T-helper 17 cell (primary cell): ENCODE measurements at regions not wholly inside any gene's neighbourhood (a gene's known extent, or its start where the extent isn't known, plus 50 kb on each side); places are given as distances from the start of the nearest gene placed in this dataset.
"Not testable (repeated sequence)": the region's sequence is repeated elsewhere in the genome, so short reads cannot be mapped to it uniquely, and the experiment has no call there.

Source experiments
- ATAC-seq: fragments of 150-1000 bp; cut with Tn5 transposase; 2 replicates; pipeline ENCODE4 v1.10.0; 2021; ENCODE audit warnings: mild to moderate bottlenecking, moderate library complexity
- DNase-seq, 3 donors: peaks; one replicate each; pipeline versions ENCODE4 v3.0.0 to v3.0.0-alpha.2; 2020 to 2021
- H3K9me3 ChIP-seq: one replicate; pipeline ENCODE4 v1.7.0; 2013; ENCODE audit warnings: low read length, mild to moderate bottlenecking; ENCODE audit not compliant: control insufficient read depth, poor library complexity, severe bottlenecking
- H3K27ac Mint-ChIP-seq: one replicate; pipeline ENCODE4 v1.8.0; 2022; ENCODE audit warnings: mild to moderate bottlenecking, moderate library complexity, mixed read lengths
- H3K27me3 Mint-ChIP-seq: one replicate; pipeline ENCODE4 v1.8.0; 2022; ENCODE audit warnings: mixed read lengths
- H3K36me3 Mint-ChIP-seq: one replicate; pipeline ENCODE4 v1.8.0; 2022; ENCODE audit warnings: low read depth, mixed read lengths
- H3K4me1 Mint-ChIP-seq: one replicate; pipeline ENCODE4 v1.8.0; 2022; ENCODE audit warnings: mild to moderate bottlenecking, mixed read lengths
- H3K4me3 Mint-ChIP-seq: one replicate; pipeline ENCODE4 v1.8.0; 2022; ENCODE audit warnings: mild to moderate bottlenecking, moderate library complexity, mixed read lengths

GRCh38 chr9:68593760-68594159, 53.1 kb upstream of the TMEM252 start:
- H3K27ac Mint-ChIP-seq, H3K4me3 Mint-ChIP-seq: not testable (repeated sequence)
- H3K27me3 Mint-ChIP-seq: peaks cover 17% of the 10 kb centered on the region

GRCh38 chr9:68595868-68596267, 55.2 kb upstream of the TMEM252 start:
- Mint-ChIP-seq H3K4me3 (no peak overlapping the region), H3K27me3 (peaks cover 32% of the 10 kb centered on the region), H3K27ac (no peak overlapping the region), H3K36me3 (peaks cover 9% of the 10 kb centered on the region), H3K4me1 (no peaks in the 10 kb centered on the region)
- H3K9me3 ChIP-seq: no peaks in the 10 kb centered on the region
- no peak for ATAC-seq
- no peak for DNase-seq

More at GRCh38 chr9:68593760-68594159, 53.1 kb upstream of the TMEM252 start:
- not testable (repeated sequence) for H3K9me3 ChIP-seq, DNase-seq, H3K4me1 Mint-ChIP-seq, H3K36me3 Mint-ChIP-seq, ATAC-seq

DNA sequence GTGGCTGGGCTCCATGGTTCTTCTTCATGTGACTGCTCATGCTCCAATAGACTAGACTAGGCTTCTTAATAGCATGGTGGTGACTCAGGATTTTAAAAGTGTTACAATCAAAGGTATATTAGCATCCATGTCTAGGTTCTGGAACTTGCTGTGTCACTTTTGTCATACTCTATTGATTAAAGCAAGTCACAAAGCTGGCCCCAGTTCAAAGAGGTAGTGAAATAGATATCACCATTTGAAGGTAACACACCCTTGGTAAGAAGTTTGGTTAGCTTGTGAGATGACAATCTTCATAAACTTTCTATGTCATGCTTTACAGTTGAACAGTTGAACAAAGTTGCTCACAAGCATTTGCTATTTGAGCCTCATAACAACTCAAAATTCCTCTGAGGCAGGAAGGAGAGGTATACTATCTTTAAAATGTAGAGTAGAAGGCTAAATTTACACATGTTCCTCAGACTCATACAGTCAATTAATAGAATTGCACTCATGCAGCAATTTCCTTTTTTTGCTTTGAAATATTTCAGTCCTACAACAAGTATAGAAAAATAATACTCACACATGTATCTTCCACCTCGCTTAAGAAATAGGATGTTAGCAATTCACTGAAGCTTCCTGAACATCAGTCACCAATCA, 56.8 kb upstream of the TMEM252 start:
- Mint-ChIP-seq H3K4me1 (no peaks in the 10 kb centered on the region), H3K4me3 (no peak overlapping the region), H3K36me3 (peaks cover 7% of the 10 kb centered on the region), H3K27me3 (peaks cover 40% of the 10 kb centered on the region), H3K27ac (no peak overlapping the region)
- no peaks in the 10 kb centered on the region for H3K9me3 ChIP-seq
- ATAC-seq (no peak), DNase-seq (no peak)

GRCh38 chr9:68599826-68600225, 59.1 kb upstream of the TMEM252 start:
- Mint-ChIP-seq H3K4me1 (no peaks in the 10 kb centered on the region), H3K36me3 (peaks cover 7% of the 10 kb centered on the region), H3K27me3 (peaks cover 59% of the 10 kb centered on the region), H3K27ac (no peak overlapping the region), H3K4me3 (no peak overlapping the region)
- DNase-seq (no peak), ATAC-seq (no peak)
- H3K9me3 ChIP-seq: no peaks in the 10 kb centered on the region

DNA sequence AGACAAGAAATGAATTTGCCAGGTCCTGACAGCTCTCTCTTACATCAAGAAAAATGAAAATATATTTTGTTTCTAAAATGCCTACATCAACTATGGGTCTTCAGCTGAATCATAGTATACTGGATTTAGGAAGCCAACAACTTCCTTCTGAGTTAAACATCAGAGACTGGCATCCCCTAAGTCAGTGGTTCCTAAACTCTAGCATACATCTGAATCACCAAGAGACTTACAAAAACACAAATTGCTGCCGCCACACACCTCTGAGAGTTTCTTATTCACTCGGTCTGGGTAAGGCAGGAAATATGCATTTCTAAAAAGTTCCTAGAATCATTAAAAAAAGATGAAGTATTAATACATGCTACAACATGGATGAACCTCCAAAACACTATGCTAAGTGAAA, 60.4 kb upstream of the TMEM252 start:
- Mint-ChIP-seq H3K4me3 (no peak overlapping the region), H3K27ac (no peak overlapping the region), H3K4me1 (no peaks in the 10 kb centered on the region), H3K36me3 (no peaks in the 10 kb centered on the region), H3K27me3 (peaks cover 59% of the 10 kb centered on the region)
- ATAC-seq: no peak
- no peaks in the 10 kb centered on the region for H3K9me3 ChIP-seq
- no peak for DNase-seq

DNA sequence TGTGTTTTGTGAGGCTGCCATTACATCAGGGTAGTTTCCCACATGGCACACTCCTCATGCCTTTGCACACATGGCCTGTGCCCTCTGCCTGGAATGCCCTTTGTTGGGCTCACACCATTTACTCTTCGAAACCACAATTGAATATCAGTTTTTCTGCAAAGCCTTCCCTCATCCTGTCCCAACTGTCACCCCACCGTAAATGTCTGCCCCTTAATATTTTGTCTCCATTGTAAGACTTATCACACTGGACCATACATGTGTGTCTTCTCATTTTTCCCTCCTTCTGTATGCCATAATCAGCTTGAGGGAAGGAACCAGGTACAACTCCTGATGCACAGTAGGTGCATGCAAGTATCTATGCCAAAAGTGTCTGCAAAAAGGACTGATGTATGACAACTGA, 62.7 kb upstream of the TMEM252 start:
- Mint-ChIP-seq H3K27ac (no peak overlapping the region), H3K4me1 (no peaks in the 10 kb centered on the region), H3K4me3 (no peak overlapping the region), H3K27me3 (peaks cover 67% of the 10 kb centered on the region), H3K36me3 (no peaks in the 10 kb centered on the region)
- no peak for ATAC-seq
- no peak for DNase-seq
- no peaks in the 10 kb centered on the region for H3K9me3 ChIP-seq

DNA sequence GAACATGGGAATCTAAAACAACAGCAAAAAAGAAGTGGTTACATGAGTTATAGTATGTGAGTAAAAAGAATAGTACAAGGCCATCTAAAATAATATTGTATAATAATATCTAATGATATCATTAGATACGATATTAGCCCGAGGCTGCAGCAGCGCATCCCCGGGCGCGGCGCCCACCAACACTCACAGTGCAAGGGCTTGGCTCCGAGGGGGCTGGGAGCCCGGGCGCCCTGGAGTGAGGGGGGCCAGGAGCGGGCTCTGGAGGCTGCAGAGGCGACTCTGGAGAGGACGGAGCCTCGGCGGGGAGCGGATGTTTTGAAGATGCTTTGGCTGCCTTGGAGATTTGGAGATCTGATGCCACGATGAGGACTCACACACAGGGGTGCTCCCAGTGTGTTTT, 68.1 kb upstream of the TMEM252 start:
- ATAC-seq (no peak), DNase-seq (no peak)
- no peaks in the 10 kb centered on the region for H3K36me3 Mint-ChIP-seq

GRCh38 chr9:68609901-68610415, 69.3 kb upstream of the TMEM252 start:
- Mint-ChIP-seq H3K27ac (no peak overlapping the region), H3K4me1 (no peaks in the 10 kb centered on the region), H3K4me3 (no peak overlapping the region), H3K36me3 (no peaks in the 10 kb centered on the region), H3K27me3 (peaks cover 33% of the 10 kb centered on the region)
- H3K9me3 ChIP-seq: no peaks in the 10 kb centered on the region
- ATAC-seq: no peak
- no peak for DNase-seq

More for the DNA sequence above, 68.1 kb upstream of the TMEM252 start:
- peaks cover 43% of the 10 kb centered on the region for H3K27me3 Mint-ChIP-seq
- no peaks in the 10 kb centered on the region for H3K4me1 Mint-ChIP-seq
- no peak overlapping the region for H3K27ac Mint-ChIP-seq
- H3K9me3 ChIP-seq: no peaks in the 10 kb centered on the region
- H3K4me3 Mint-ChIP-seq: no peak overlapping the region

GRCh38 chr9:68614121-68614520, 73.4 kb upstream of the TMEM252 start:
- DNase-seq (no peak), ATAC-seq (no peak)
- no peak overlapping the region for H3K4me3 Mint-ChIP-seq
- no peak overlapping the region for H3K27ac Mint-ChIP-seq
- H3K36me3 Mint-ChIP-seq: no peaks in the 10 kb centered on the region
- H3K9me3 ChIP-seq: no peaks in the 10 kb centered on the region
- peaks cover 15% of the 10 kb centered on the region for H3K27me3 Mint-ChIP-seq
- no peaks in the 10 kb centered on the region for H3K4me1 Mint-ChIP-seq

- not testable (repeated sequence) for H3K9me3 ChIP-seq, H3K4me1 Mint-ChIP-seq, H3K27ac Mint-ChIP-seq, ATAC-seq, H3K36me3 Mint-ChIP-seq, DNase-seq, H3K4me3 Mint-ChIP-seq
- H3K27me3 Mint-ChIP-seq: peaks cover 15% of the 10 kb centered on the region
Measured at GRCh38 chr9:68617011-68617410, 76.3 kb upstream of the TMEM252 start.

DNA sequence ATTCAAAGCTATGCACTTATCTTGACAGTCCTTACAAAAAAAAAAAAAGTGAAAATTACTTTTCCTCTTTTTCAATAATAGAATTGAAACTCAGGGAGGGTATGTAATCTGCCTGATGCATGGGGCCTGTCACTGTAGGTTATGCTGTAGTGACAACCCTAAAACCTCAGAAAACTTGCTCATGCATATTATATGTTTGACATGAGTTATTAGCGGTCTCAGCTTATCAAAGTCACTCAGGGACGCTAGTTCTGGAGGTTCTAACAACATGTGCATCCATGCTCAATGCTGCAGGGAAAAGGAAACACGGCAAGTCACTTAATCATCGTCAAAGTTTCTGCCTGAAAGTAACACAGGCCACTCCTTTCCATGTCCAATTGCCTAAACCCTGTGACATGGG, 78.4 kb upstream of the TMEM252 start:
- ATAC-seq: no peak

GRCh38 chr9:68619636-68620035, 79.0 kb upstream of the TMEM252 start:
- DNase-seq (no peak), ATAC-seq (no peak)
- Mint-ChIP-seq H3K4me1 (no peaks in the 10 kb centered on the region), H3K27me3 (peaks cover 23% of the 10 kb centered on the region), H3K36me3 (no peaks in the 10 kb centered on the region), H3K27ac (no peak overlapping the region), H3K4me3 (no peak overlapping the region)
- H3K9me3 ChIP-seq: no peaks in the 10 kb centered on the region

More for the DNA sequence above, 78.4 kb upstream of the TMEM252 start:
- Mint-ChIP-seq H3K27ac (no peak overlapping the region), H3K36me3 (no peaks in the 10 kb centered on the region), H3K4me3 (no peak overlapping the region), H3K4me1 (no peaks in the 10 kb centered on the region), H3K27me3 (peaks cover 23% of the 10 kb centered on the region)
- H3K9me3 ChIP-seq: no peaks in the 10 kb centered on the region
- no peak for DNase-seq

GRCh38 chr9:68625559-68625958, 79.5 kb upstream of the PIP5K1B start:
- Mint-ChIP-seq H3K36me3 (no peaks in the 10 kb centered on the region), H3K4me3 (no peak overlapping the region), H3K27ac (no peak overlapping the region), H3K27me3 (peaks cover 39% of the 10 kb centered on the region), H3K4me1 (no peaks in the 10 kb centered on the region)
- ATAC-seq: no peak
- DNase-seq: no peak
- no peaks in the 10 kb centered on the region for H3K9me3 ChIP-seq

- Mint-ChIP-seq H3K27me3 (peaks cover 34% of the 10 kb centered on the region), H3K27ac (no peak overlapping the region), H3K4me3 (no peak overlapping the region), H3K36me3 (no peaks in the 10 kb centered on the region), H3K4me1 (no peaks in the 10 kb centered on the region)
- DNase-seq: no peak
- ATAC-seq: no peak
- no peaks in the 10 kb centered on the region for H3K9me3 ChIP-seq
Measured at GRCh38 chr9:68626526-68626925, 78.5 kb upstream of the PIP5K1B start.
